CD14-positive monocyte (primary cell): ENCODE measurements at regions not wholly inside any gene's neighbourhood (a gene's known extent, or its start where the extent isn't known, plus 50 kb on each side); places are given as distances from the start of the nearest gene placed in this dataset.

Experiments used
- DNase-seq, 3 donors: peaks; one replicate each; pipeline ENCODE4 v3.0.0-alpha.2; 2011 to 2022
- H2AFZ ChIP-seq: 2 replicates; pipeline ENCODE4 v1.6.0; 2012; ENCODE audit warnings: mild to moderate bottlenecking, low read depth, low read length, inconsistent platforms; ENCODE audit not compliant: insufficient read depth, poor library complexity, severe bottlenecking
- H3K27ac ChIP-seq, 2 donors: 1 replicate in 1 of 2; 2 replicates in 1 of 2; pipeline ENCODE4 v1.5.1; 2012 to 2013; ENCODE audit warnings: low read length in 2 of 2, control low read depth in 1 of 2, inconsistent platforms in 1 of 2, low read depth in 1 of 2, mild to moderate bottlenecking in 1 of 2
- H3K27me3 ChIP-seq, 2 donors: one replicate each; pipeline versions ENCODE4 v1.6.0 to v1.6.1; 2011 to 2013; ENCODE audit warnings: low read length in 2 of 2; ENCODE audit not compliant: control insufficient read depth in 2 of 2, insufficient read depth in 2 of 2
- H3K36me3 ChIP-seq, 2 donors: replicated peaks in 1 of 2; 1 replicate in 1 of 2; 2 replicates in 1 of 2; pipeline versions ENCODE4 v1.5.1 to v1.6.1; 2012 to 2013; ENCODE audit warnings: low read length in 2 of 2, control low read depth in 1 of 2, inconsistent platforms in 1 of 2, mild to moderate bottlenecking in 1 of 2; ENCODE audit not compliant: insufficient read depth in 2 of 2, control insufficient read depth in 1 of 2
- H3K4me1 ChIP-seq, 2 donors: 1 replicate in 1 of 2; 2 replicates in 1 of 2; pipeline versions ENCODE4 v1.5.1 to v1.6.1; 2012 to 2013; ENCODE audit warnings: low read length in 2 of 2, control low read depth in 1 of 2, inconsistent platforms in 1 of 2, mild to moderate bottlenecking in 1 of 2, moderate library complexity in 1 of 2; ENCODE audit not compliant: insufficient read depth in 2 of 2, control insufficient read depth in 1 of 2
- H3K4me2 ChIP-seq: replicated peaks from 2 replicates; pipeline ENCODE3; 2012; ENCODE audit warnings: low read length, moderate library complexity, mild to moderate bottlenecking; ENCODE audit not compliant: poor library complexity, severe bottlenecking; ENCODE audit errors: extremely low read depth
- H3K4me3 ChIP-seq, 3 experiments: fragments of 200-600 bp in 1 of 3; sonication (generic) in 1 of 3; replicated peaks in 1 of 3; 1 replicate in 2 of 3; 2 replicates in 1 of 3; pipeline ENCODE4 v1.5.1; 2011 to 2013; ENCODE audit warnings: low read length in 3 of 3, mild to moderate bottlenecking in 3 of 3, control low read depth in 2 of 3, low read depth in 2 of 3, inconsistent platforms in 1 of 3, moderate library complexity in 1 of 3
- H3K79me2 ChIP-seq: 2 replicates; pipeline ENCODE4 v1.6.0; 2012; ENCODE audit warnings: mild to moderate bottlenecking, control low read depth, inconsistent platforms, low read length, moderate library complexity; ENCODE audit not compliant: insufficient read depth
- H3K9ac ChIP-seq: 2 replicates; pipeline ENCODE4 v1.6.0; 2017; ENCODE audit warnings: low read length, mild to moderate bottlenecking; ENCODE audit not compliant: insufficient read depth, poor library complexity, severe bottlenecking
- H3K9me3 ChIP-seq, 2 donors: replicated peaks in 1 of 2; 1 replicate in 1 of 2; 2 replicates in 1 of 2; pipeline versions ENCODE4 v1.5.1 to v1.6.1; 2012 to 2013; ENCODE audit warnings: low read length in 2 of 2, control low read depth in 1 of 2; ENCODE audit not compliant: control insufficient read depth in 1 of 2, insufficient read depth in 1 of 2
- H4K20me1 ChIP-seq: 2 replicates; pipeline ENCODE4 v1.6.0; 2012; ENCODE audit warnings: mild to moderate bottlenecking, low read length, control low read depth, moderate library complexity; ENCODE audit not compliant: insufficient read depth
- H3K27ac Mint-ChIP-seq, 7 donors: one replicate each; pipeline ENCODE4 v1.8.0; 2020; ENCODE audit warnings: mild to moderate bottlenecking in 7 of 7, mixed read lengths in 7 of 7, moderate library complexity in 6 of 7, inconsistent platforms in 2 of 7
- H3K27me3 Mint-ChIP-seq, 3 donors: one replicate each; pipeline ENCODE4 v1.8.0; 2021 to 2022; ENCODE audit warnings: low read depth in 3 of 3, mild to moderate bottlenecking in 3 of 3, mixed read lengths in 3 of 3, moderate library complexity in 3 of 3, inconsistent platforms in 1 of 3
- H3K36me3 Mint-ChIP-seq, 2 donors: one replicate each; pipeline ENCODE4 v1.8.0; 2020; ENCODE audit warnings: mixed read lengths in 2 of 2, inconsistent platforms in 1 of 2, mild to moderate bottlenecking in 1 of 2
- H3K4me1 Mint-ChIP-seq: one replicate; pipeline ENCODE4 v1.8.0; 2020; ENCODE audit warnings: mild to moderate bottlenecking, mixed read lengths
- H3K4me3 Mint-ChIP-seq, 2 donors: one replicate each; pipeline ENCODE4 v1.8.0; 2020; ENCODE audit warnings: mild to moderate bottlenecking in 2 of 2, mixed read lengths in 2 of 2, moderate library complexity in 1 of 2
- H3K9me3 Mint-ChIP-seq, 7 donors: one replicate each; pipeline ENCODE4 v1.8.0; 2020 to 2022; ENCODE audit warnings: mixed read lengths in 7 of 7, mild to moderate bottlenecking in 6 of 7, moderate library complexity in 6 of 7, inconsistent platforms in 2 of 7
- WGBS: methylation state at CpG from one replicate; pipeline ENCODE4 v1.1.5; 2013; ENCODE audit warnings: missing lambda C conversion rate; ENCODE audit not compliant: insufficient coverage; 5-methylcytosine and 5-hydroxymethylcytosine counted together
- intact Hi-C, 2 donors: fragments of 100-400 bp; cut with micrococcal nuclease; formaldehyde crosslinking; loops; one replicate each; pipeline versions ENCODE4 v1.15.0 to v1.15.1; 2023
- TF ChIP-seq, protein P1 (sequence below): fragments of 200-600 bp; IDR thresholded peaks from one replicate; pipeline ENCODE4 v1.8.0; 2022; ENCODE audit warnings: antibody characterized with exemption, mild to moderate bottlenecking

DNA sequence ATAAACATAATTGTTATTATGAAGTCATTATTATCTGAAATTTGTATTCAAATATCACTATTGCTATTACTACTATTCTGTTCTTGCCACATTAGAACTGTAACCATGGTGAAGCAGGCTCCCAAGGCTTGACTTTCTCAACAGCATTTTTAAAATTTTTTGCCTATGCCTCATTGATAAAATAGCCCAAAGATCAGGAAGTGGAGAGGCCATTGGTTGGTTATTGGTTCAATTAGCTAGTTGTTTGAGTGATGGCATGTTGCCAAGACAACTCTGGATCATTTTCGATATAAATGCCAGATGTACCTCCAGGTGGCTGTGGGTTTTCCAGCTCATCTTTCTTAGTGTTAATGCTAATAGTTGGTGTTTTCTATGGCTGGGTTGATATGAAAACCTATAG is 513.5 kb downstream of the TRIB2 start:
- no peaks in the 10 kb centered on the region for H4K20me1 ChIP-seq
- no CpG with 5 or more reads among the region's 1 CpG for WGBS
- Mint-ChIP-seq H3K27me3 (peaks cover 0 to 2% (median 0%) of the 10 kb centered on the region in 3 donors), H3K9me3 (peaks cover 0 to 2% (median 0%) of the 10 kb centered on the region in 7 donors), H3K4me1 (no peaks in the 10 kb centered on the region), H3K4me3 (no peak overlapping the region), H3K36me3 (no peaks in the 10 kb centered on the region), H3K27ac (no peak overlapping the region)
- no peaks in the 10 kb centered on the region for H3K36me3 ChIP-seq
- H3K9me3 ChIP-seq = no peaks in the 10 kb centered on the region
- H2AFZ ChIP-seq = no peak overlapping the region
- intact Hi-C loops = no loop called here
- DNase-seq = no peak
- H3K79me2 ChIP-seq = no peaks in the 10 kb centered on the region
- H3K4me2 ChIP-seq = no peak overlapping the region
- H3K9ac ChIP-seq = no peak overlapping the region
- H3K27ac ChIP-seq = no peak overlapping the region
- H3K4me3 ChIP-seq = no peak overlapping the region
- TF ChIP-seq, protein P1, sequence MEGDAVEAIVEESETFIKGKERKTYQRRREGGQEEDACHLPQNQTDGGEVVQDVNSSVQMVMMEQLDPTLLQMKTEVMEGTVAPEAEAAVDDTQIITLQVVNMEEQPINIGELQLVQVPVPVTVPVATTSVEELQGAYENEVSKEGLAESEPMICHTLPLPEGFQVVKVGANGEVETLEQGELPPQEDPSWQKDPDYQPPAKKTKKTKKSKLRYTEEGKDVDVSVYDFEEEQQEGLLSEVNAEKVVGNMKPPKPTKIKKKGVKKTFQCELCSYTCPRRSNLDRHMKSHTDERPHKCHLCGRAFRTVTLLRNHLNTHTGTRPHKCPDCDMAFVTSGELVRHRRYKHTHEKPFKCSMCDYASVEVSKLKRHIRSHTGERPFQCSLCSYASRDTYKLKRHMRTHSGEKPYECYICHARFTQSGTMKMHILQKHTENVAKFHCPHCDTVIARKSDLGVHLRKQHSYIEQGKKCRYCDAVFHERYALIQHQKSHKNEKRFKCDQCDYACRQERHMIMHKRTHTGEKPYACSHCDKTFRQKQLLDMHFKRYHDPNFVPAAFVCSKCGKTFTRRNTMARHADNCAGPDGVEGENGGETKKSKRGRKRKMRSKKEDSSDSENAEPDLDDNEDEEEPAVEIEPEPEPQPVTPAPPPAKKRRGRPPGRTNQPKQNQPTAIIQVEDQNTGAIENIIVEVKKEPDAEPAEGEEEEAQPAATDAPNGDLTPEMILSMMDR = no peak
- H3K4me1 ChIP-seq = no peaks in the 10 kb centered on the region
- no peaks in the 10 kb centered on the region for H3K27me3 ChIP-seq

DNA sequence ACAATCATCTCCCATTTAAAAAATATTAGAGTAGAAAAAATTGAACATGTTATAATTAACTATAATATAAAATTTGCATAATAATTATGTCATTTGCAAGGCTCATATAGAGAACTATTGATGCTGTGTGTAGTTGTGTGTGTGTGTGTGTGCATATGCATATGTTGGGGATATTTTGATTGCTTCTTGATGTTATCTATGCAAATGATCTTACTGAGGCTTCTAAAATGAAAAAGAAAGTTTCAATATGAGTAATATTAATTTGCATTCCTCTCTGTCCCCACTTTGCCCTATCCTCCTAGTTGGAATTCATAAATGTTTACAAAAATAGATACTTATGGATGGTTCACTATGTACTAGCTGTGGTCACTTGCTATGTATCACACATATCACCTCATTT is 523.3 kb downstream of the TRIB2 start:
- Mint-ChIP-seq H3K36me3 (no peaks in the 10 kb centered on the region), H3K27me3 (no peaks in the 10 kb centered on the region), H3K27ac (no peak overlapping the region), H3K4me1 (no peaks in the 10 kb centered on the region), H3K4me3 (no peak overlapping the region), H3K9me3 (no peaks in the 10 kb centered on the region)
- Histone ChIP-seq H3K9ac (no peak overlapping the region), H3K36me3 (no peaks in the 10 kb centered on the region), H2AFZ (no peak overlapping the region), H4K20me1 (no peaks in the 10 kb centered on the region), H3K4me3 (no peak overlapping the region), H3K4me2 (no peak overlapping the region), H3K27me3 (no peaks in the 10 kb centered on the region), H3K27ac (no peak overlapping the region), H3K79me2 (no peaks in the 10 kb centered on the region), H3K9me3 (no peaks in the 10 kb centered on the region), H3K4me1 (no peaks in the 10 kb centered on the region)
- DNase-seq = no peak
- intact Hi-C loops = no loop called here
- TF ChIP-seq, protein P1 = no peak
